Calu3 (cell line): ENCODE measurements at regions not wholly inside any gene's neighbourhood (a gene's known extent, or its start where the extent isn't known, plus 50 kb on each side); places are given as distances from the start of the nearest gene placed in this dataset.

Experiments used
- BruUV-seq: library from RNA; stranded (reverse); fragments of 400-500 nt; replicated peaks from 2 replicates; lab custom pipeline; 2021; lab: Mats Ljungman, UMichigan
- CTCF ChIA-PET: fragments of 300-600 bp; sonication (Branson Sonifier 250); formaldehyde crosslinking; loops from one replicate; lab custom pipeline; 2022; ENCODE audit warnings: antibody characterized with exemption; lab: Charles Lee
- DNase-seq: peaks from one replicate; pipeline ENCODE4 v3.0.0; 2022
- H3K27ac Mint-ChIP-seq: one replicate; pipeline ENCODE4 v1.8.0; 2022; ENCODE audit warnings: mixed read lengths; ENCODE audit not compliant: unreplicated experiment
- H3K27me3 Mint-ChIP-seq: one replicate; pipeline ENCODE4 v1.8.0; 2022; ENCODE audit warnings: mixed read lengths; ENCODE audit not compliant: unreplicated experiment
- H3K36me3 Mint-ChIP-seq: one replicate; pipeline ENCODE4 v1.8.0; 2022; ENCODE audit warnings: mild to moderate bottlenecking, moderate library complexity, mixed read lengths; ENCODE audit not compliant: insufficient read depth, unreplicated experiment
- H3K4me1 Mint-ChIP-seq: one replicate; pipeline ENCODE4 v1.8.0; 2022; ENCODE audit warnings: mild to moderate bottlenecking, low read depth, mixed read lengths; ENCODE audit not compliant: unreplicated experiment
- H3K4me3 Mint-ChIP-seq: one replicate; pipeline ENCODE4 v1.8.0; 2022; ENCODE audit warnings: mild to moderate bottlenecking, low read depth, moderate library complexity, mixed read lengths; ENCODE audit not compliant: unreplicated experiment
- H3K9me3 Mint-ChIP-seq: one replicate; pipeline ENCODE4 v1.8.0; 2022; ENCODE audit warnings: low read depth, mixed read lengths; ENCODE audit not compliant: unreplicated experiment
- CTCF ChIP-seq: fragments of 200-600 bp; IDR thresholded peaks from one replicate; pipeline ENCODE4 v1.8.0; 2022; ENCODE audit warnings: antibody characterized with exemption; ENCODE audit not compliant: unreplicated experiment
- intact Hi-C: fragments of 100-400 bp; cut with micrococcal nuclease; formaldehyde crosslinking; loops from one replicate; pipeline ENCODE4 v1.10.0; 2022; ENCODE audit not compliant: unreplicated experiment

- Mint-ChIP-seq H3K36me3 (no peaks in the 10 kb centered on the region), H3K4me1 (no peaks in the 10 kb centered on the region), H3K9me3 (no peaks in the 10 kb centered on the region), H3K27ac (no peak overlapping the region), H3K27me3 (peaks cover 31% of the 10 kb centered on the region), H3K4me3 (no peak overlapping the region)
- intact Hi-C loops: no loop called here
- CTCF ChIA-PET: interaction anchor here (0.6 to 1.2 kb wide), 2 partner anchors 10 to 577 kb away, joined by 3 read pairs; no protein-coding TSS in a partner anchor
- no TSS peak for BruUV-seq
- DNase-seq: no peak
- TF ChIP-seq CTCF: no peak
These were observed 82.5 kb upstream of the SP4 start for GRCh38 chr7:21345361-21345760.

DNA sequence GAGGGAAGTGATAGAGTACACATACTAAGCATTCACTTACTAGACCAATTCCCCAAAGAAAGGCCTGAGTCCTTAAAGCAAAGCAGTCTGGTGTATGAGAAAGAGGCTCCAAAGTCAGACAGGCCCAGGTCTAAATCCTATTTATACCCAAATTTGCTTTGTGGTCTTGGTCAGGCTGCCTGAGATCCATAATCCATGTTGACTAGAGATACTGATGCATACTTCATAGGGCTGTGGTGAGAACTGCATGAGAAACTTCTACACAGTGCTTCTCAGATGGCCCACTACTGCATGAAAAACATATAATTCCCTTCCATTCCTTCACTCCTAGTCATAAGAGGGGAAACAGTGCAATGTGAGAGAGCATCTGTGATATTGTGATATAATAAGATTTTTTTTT lies 81.6 kb upstream of the SP4 start:
- H3K36me3 Mint-ChIP-seq: no peaks in the 10 kb centered on the region
- no TSS peak for BruUV-seq

DNA sequence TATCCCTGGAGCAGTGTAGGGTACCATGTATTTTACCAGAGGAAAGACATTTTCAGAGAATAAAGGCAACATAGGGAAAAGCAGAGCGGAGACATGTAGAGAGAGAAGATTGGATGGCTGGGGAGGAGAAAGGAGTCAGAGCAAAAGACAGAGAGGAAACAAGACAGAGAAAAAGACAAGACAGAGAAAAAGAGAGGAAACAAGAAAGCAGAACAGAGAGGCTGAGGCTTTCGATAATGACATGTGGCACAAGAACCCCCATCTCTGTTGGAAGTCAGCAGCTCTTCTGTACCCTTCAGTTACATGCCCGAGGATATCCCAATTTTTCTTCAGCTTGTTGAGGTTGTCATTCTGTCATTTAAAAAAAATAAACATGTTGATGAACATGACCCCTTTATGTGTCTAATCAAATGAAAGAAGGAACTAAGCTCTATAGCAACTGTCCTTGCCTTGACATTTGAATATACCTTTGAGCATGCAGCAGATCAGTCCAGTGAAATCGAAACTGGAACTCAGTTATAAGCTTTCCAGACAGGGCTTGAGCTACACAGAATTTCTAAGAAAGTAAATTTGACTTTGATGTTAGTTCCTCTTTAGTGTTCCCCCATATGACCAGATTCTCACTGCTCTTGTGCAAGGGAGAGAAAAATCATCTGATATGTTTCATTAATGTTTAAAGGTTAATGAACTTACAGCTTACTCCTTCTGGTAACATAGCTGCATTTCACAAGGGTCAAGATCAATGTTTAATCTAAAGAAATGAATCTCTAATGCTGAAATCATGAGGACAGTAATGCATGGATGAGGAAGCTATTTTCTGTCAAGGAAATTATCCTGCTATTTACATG lies 75.1 kb upstream of the SP4 start:
- Mint-ChIP-seq H3K36me3 (no peaks in the 10 kb centered on the region), H3K27me3 (no peaks in the 10 kb centered on the region), H3K27ac (no peak overlapping the region), H3K4me3 (no peak overlapping the region), H3K9me3 (peaks cover 2% of the 10 kb centered on the region), H3K4me1 (peaks cover 14% of the 10 kb centered on the region)
- DNase-seq: no peak
- CTCF ChIA-PET: interaction anchor here (0.8 to 2.0 kb wide), 2 partner anchors 10 to 74 kb away, joined by 3 to 7 read pairs; partner anchors contain the start of gene SP4
- BruUV-seq: no TSS peak
- intact Hi-C loops: no loop called here
- no peak for TF ChIP-seq CTCF

More for the DNA sequence above, 81.6 kb upstream of the SP4 start:
- no peak for TF ChIP-seq CTCF
- Mint-ChIP-seq H3K27me3 (peaks cover 31% of the 10 kb centered on the region), H3K4me1 (no peaks in the 10 kb centered on the region), H3K4me3 (no peak overlapping the region), H3K9me3 (no peaks in the 10 kb centered on the region), H3K27ac (no peak overlapping the region)
- CTCF ChIA-PET: interaction anchor here (1.2 kb wide), 1 partner anchor 9 kb away, joined by 3 read pairs; no protein-coding TSS in a partner anchor
- intact Hi-C loops: no loop called here
- DNase-seq: no peak

DNA sequence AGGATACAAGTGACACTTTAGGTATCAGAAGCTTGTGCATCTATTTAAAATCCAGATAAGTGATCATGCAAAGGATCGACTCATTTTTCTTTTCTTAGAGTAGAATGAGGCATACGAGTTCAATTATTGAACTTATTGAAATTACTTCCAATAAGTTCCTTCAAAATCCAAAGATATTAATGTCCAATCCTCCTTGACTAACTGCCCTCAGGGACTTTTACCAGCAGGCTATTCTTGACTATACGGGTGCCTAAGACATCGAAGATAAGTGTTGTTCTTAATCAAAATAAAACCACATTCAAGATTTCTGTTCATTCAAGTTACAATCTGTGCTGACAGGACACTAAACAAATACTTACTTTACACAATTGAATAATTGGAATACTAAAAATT lies 74.5 kb upstream of the SP4 start:
- CTCF ChIA-PET: interaction anchor here (0.8 to 2.0 kb wide), 2 partner anchors 9 to 74 kb away, joined by 3 to 7 read pairs; partner anchors contain the start of gene SP4
- Mint-ChIP-seq H3K27me3 (no peaks in the 10 kb centered on the region), H3K9me3 (peaks cover 2% of the 10 kb centered on the region), H3K4me3 (no peak overlapping the region), H3K36me3 (no peaks in the 10 kb centered on the region), H3K4me1 (peaks cover 14% of the 10 kb centered on the region), H3K27ac (no peak overlapping the region)
- DNase-seq: no peak
- no peak for TF ChIP-seq CTCF
- BruUV-seq: no TSS peak
- intact Hi-C loops: no loop called here
